ENCODE measurements at regions not wholly inside any gene's neighbourhood (a gene's known extent, or its start where the extent isn't known, plus 50 kb on each side); places are given as distances from the start of the nearest gene placed in this dataset.

DNA sequence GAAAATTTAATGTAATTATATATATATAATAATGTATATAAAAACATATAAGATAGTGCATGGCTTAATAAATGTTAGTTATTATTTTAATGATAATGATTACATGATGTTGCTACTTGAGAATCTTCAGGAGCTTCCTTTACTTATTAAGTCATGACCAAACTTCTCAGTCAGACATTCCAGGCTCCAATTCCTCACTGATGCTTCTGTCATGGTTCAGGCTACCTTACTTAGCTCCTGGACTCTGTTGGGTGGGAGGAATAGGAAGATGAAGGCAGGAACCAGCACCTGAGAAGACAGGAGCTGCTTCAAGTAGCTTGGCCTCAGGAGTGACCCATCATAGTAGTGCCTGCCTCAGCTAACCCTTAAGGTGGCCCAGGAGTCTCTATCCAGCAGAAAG, 55.0 kb upstream of the EEPD1 start:
- TF ChIP-seq, protein P1, sequence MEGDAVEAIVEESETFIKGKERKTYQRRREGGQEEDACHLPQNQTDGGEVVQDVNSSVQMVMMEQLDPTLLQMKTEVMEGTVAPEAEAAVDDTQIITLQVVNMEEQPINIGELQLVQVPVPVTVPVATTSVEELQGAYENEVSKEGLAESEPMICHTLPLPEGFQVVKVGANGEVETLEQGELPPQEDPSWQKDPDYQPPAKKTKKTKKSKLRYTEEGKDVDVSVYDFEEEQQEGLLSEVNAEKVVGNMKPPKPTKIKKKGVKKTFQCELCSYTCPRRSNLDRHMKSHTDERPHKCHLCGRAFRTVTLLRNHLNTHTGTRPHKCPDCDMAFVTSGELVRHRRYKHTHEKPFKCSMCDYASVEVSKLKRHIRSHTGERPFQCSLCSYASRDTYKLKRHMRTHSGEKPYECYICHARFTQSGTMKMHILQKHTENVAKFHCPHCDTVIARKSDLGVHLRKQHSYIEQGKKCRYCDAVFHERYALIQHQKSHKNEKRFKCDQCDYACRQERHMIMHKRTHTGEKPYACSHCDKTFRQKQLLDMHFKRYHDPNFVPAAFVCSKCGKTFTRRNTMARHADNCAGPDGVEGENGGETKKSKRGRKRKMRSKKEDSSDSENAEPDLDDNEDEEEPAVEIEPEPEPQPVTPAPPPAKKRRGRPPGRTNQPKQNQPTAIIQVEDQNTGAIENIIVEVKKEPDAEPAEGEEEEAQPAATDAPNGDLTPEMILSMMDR (IDR thresholded peaks at IDR 0.05; ENCODE audit: low read depth, low read length, poor library complexity, severe bottlenecking), result no peak
- no peak for TF ChIP-seq EZH2phosphoT487 (IDR thresholded peaks at IDR 0.05; ENCODE audit: borderline replicate concordance, low read length)

Data from DOHH2 (cell line).